ENCODE measurements at regions not wholly inside any gene's neighbourhood (a gene's known extent, or its start where the extent isn't known, plus 50 kb on each side); places are given as distances from the start of the nearest gene placed in this dataset.
"Not testable (repeated sequence)": the region's sequence is repeated elsewhere in the genome, so short reads cannot be mapped to it uniquely, and the experiment has no call there.

DNA sequence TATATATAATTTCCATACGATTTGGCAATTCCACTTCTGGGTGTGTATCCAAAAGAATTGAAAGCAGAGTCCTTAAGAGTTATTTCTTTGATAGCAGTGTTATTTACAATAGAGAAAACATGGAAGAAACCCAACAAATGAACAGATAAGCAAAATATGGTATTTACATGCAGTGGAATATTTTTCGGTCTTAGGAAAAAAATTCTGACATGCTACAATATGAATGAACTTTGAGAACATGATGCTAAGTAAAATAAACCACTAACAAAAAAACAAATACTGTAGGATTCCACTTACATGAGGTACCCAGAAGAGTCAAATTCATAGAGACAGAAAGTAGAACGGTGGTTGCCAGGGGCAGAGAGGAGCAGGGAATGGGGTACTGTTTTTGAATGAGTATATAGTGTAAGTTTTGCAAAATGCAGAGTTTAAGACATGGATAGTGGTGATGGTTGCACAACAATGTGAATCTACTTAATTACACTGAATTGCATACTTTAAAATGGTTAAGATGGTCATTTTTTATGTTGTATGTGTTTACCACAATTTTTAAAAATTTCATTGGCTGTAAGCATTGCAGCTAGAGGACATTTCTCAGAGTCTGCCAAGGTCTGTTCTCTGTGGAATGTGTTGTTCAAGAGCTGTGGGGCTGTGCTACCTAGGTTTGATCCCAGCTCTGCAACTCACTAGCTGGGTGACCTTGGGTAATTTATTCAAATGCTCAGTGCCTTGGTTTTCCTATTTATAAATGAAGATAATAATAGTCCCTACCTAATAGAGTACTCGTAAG lies 122.1 kb downstream of the MEX3B start:
- H3K27me3 ChIP-seq (ENCODE audit: control insufficient read depth, insufficient read depth, low read length): no peaks in the 10 kb centered on the region
- H3K36me3 ChIP-seq (ENCODE audit: control insufficient read depth in 2 of 3, insufficient read depth in 3 of 3, low read length in 3 of 3): no peaks in the 10 kb centered on the region
- H3K4me1 ChIP-seq (ENCODE audit: control insufficient read depth in 2 of 3, insufficient read depth in 2 of 3, low read depth in 1 of 3, low read length in 3 of 3): no peaks in the 10 kb centered on the region
- no peak for FAIRE-seq
- H3K9ac ChIP-seq (ENCODE audit: low read length in 3 of 3): no peak overlapping the region
- no peak for DNase-seq
- TF ChIP-seq, protein P1, sequence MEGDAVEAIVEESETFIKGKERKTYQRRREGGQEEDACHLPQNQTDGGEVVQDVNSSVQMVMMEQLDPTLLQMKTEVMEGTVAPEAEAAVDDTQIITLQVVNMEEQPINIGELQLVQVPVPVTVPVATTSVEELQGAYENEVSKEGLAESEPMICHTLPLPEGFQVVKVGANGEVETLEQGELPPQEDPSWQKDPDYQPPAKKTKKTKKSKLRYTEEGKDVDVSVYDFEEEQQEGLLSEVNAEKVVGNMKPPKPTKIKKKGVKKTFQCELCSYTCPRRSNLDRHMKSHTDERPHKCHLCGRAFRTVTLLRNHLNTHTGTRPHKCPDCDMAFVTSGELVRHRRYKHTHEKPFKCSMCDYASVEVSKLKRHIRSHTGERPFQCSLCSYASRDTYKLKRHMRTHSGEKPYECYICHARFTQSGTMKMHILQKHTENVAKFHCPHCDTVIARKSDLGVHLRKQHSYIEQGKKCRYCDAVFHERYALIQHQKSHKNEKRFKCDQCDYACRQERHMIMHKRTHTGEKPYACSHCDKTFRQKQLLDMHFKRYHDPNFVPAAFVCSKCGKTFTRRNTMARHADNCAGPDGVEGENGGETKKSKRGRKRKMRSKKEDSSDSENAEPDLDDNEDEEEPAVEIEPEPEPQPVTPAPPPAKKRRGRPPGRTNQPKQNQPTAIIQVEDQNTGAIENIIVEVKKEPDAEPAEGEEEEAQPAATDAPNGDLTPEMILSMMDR (IDR thresholded peaks at IDR 0.05; ENCODE audit: borderline replicate concordance, extremely low read depth, insufficient read depth): no peak
- intact Hi-C loops (cut with DNase I): no loop called here
- peaks cover 0 to 4% (median 0%) of the 10 kb centered on the region in 3 donors for H3K9me3 ChIP-seq (ENCODE audit: control insufficient read depth in 2 of 3, insufficient read depth in 1 of 3, low read length in 3 of 3)
- no peak overlapping the region for H3K27ac ChIP-seq (ENCODE audit: low read depth in 2 of 2, low read length in 2 of 2)
- no peak overlapping the region for H3K4me3 ChIP-seq (ENCODE audit: low read length in 3 of 3)

DNA sequence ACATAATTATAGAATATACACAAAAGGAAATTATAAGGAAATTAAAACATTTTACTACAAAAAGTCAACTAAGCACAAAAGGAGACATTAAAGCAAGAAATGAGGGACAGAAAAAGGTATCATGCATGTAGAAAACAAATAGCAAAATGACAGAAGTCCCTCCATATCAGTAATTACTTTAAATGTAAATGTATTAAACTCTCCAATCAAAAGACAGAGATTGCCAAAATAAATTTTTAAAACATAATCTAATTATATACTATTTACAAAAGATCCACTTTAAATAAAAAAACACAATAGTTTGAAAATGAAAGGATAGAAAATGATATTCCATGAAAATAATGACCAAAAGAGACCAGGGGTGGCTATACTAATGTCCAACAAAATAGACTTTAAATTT lies 123.7 kb downstream of the MEX3B start:
- Histone ChIP-seq H3K9ac (ENCODE audit: low read length in 3 of 3) (no peak overlapping the region), H3K36me3 (ENCODE audit: control insufficient read depth in 2 of 3, insufficient read depth in 3 of 3, low read length in 3 of 3) (no peaks in the 10 kb centered on the region), H3K27ac (ENCODE audit: low read depth in 2 of 2, low read length in 2 of 2) (no peak overlapping the region), H3K27me3 (ENCODE audit: control insufficient read depth, insufficient read depth, low read length) (no peaks in the 10 kb centered on the region), H3K4me1 (ENCODE audit: control insufficient read depth in 2 of 3, insufficient read depth in 2 of 3, low read depth in 1 of 3, low read length in 3 of 3) (no peaks in the 10 kb centered on the region), H3K9me3 (ENCODE audit: control insufficient read depth in 2 of 3, insufficient read depth in 1 of 3, low read length in 3 of 3) (peaks cover 0 to 7% (median 0%) of the 10 kb centered on the region in 3 donors), H3K4me3 (ENCODE audit: low read length in 3 of 3) (no peak overlapping the region)
- no peak for DNase-seq
- no peak for FAIRE-seq
- intact Hi-C loops (cut with DNase I): no loop called here
- TF ChIP-seq, protein P1 (IDR thresholded peaks at IDR 0.05; ENCODE audit: borderline replicate concordance, extremely low read depth, insufficient read depth): no peak

DNA sequence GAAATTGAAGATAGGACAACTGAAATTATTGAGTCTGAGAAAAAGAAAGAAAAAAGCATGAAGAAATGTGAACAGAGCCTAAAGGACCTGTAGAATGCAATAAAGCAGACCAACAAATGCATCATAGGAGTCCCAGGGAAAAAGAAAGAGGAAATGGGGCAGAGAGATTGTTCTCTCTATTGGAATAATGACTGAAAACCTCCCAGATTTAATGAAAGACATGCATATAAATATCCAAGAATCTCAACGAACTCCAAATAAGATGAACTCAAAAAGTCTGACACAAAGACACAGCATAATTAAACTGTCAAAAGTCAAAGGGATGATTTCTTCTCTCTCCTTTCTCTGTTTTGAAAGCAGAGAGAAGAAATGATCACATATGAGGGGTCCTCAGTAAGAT lies 124.7 kb downstream of the MEX3B start:
- Histone ChIP-seq H3K9ac (ENCODE audit: low read length in 3 of 3) (no peak overlapping the region), H3K4me1 (ENCODE audit: control insufficient read depth in 2 of 3, insufficient read depth in 2 of 3, low read depth in 1 of 3, low read length in 3 of 3) (no peaks in the 10 kb centered on the region), H3K4me3 (ENCODE audit: low read length in 3 of 3) (no peak overlapping the region), H3K9me3 (ENCODE audit: control insufficient read depth in 2 of 3, insufficient read depth in 1 of 3, low read length in 3 of 3) (peaks cover 0 to 7% (median 0%) of the 10 kb centered on the region in 3 donors), H3K36me3 (ENCODE audit: control insufficient read depth in 2 of 3, insufficient read depth in 3 of 3, low read length in 3 of 3) (no peaks in the 10 kb centered on the region), H3K27ac (ENCODE audit: low read depth in 2 of 2, low read length in 2 of 2) (no peak overlapping the region), H3K27me3 (ENCODE audit: control insufficient read depth, insufficient read depth, low read length) (no peaks in the 10 kb centered on the region)
- FAIRE-seq: no peak
- intact Hi-C loops (cut with DNase I): no loop called here
- TF ChIP-seq, protein P1 (IDR thresholded peaks at IDR 0.05; ENCODE audit: borderline replicate concordance, extremely low read depth, insufficient read depth): no peak
- DNase-seq: no peak

DNA sequence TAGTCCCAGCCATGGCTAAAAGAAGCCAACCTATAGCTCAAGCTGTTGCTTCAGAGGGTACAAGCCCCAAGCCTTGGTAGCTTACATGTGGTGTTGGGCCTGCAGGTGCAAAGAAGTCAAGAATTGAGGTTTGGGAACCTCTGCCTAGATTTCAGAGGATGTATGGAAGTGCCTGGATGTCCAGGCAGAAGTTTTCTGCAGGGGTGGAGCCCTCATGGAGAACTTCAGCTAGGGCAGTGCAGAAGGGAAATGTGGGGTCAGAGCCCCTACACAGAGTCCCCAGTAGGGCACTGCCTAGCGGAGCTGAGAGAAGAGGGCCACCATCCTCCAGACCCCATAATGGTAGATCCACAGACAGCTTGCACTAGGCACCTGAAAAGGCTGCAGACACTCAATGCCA lies 127.1 kb downstream of the MEX3B start:
- H3K4me1 ChIP-seq (ENCODE audit: control insufficient read depth in 2 of 3, insufficient read depth in 2 of 3, low read depth in 1 of 3, low read length in 3 of 3); intact Hi-C loops (cut with DNase I); FAIRE-seq; H3K9me3 ChIP-seq (ENCODE audit: control insufficient read depth in 2 of 3, insufficient read depth in 1 of 3, low read length in 3 of 3); DNase-seq; H3K27ac ChIP-seq (ENCODE audit: low read depth in 2 of 2, low read length in 2 of 2); H3K27me3 ChIP-seq (ENCODE audit: control insufficient read depth, insufficient read depth, low read length); H3K4me3 ChIP-seq (ENCODE audit: low read length in 3 of 3); H3K9ac ChIP-seq (ENCODE audit: low read length in 3 of 3); H3K36me3 ChIP-seq (ENCODE audit: control insufficient read depth in 2 of 3, insufficient read depth in 3 of 3, low read length in 3 of 3): not testable (repeated sequence)

All from kidney (tissue), 13 donors.